ENCODE measurements at regions not wholly inside any gene's neighbourhood (a gene's known extent, or its start where the extent isn't known, plus 50 kb on each side); places are given as distances from the start of the nearest gene placed in this dataset.

DNA sequence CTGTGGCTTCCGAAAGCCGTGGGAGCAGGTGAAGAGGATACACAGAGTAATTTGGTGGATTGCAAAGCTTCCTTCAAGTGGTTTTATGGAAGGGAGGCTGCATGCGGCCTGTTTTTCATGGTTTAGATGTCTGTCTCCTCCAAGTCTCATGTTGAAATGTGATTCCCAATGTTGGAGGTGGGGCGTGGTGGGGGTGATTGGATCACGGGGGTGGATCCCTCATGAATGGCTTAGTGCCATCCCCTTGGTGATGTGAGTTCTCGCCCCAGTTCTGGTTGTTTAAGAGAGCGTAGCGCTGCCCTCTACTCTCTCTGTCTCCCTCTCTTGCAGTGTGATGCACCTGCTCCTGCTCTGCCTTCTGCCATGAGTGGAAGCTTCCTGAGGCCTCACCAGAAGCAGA is 247.8 kb upstream of the B3GAT1 start:
- TF ChIP-seq, protein P1, sequence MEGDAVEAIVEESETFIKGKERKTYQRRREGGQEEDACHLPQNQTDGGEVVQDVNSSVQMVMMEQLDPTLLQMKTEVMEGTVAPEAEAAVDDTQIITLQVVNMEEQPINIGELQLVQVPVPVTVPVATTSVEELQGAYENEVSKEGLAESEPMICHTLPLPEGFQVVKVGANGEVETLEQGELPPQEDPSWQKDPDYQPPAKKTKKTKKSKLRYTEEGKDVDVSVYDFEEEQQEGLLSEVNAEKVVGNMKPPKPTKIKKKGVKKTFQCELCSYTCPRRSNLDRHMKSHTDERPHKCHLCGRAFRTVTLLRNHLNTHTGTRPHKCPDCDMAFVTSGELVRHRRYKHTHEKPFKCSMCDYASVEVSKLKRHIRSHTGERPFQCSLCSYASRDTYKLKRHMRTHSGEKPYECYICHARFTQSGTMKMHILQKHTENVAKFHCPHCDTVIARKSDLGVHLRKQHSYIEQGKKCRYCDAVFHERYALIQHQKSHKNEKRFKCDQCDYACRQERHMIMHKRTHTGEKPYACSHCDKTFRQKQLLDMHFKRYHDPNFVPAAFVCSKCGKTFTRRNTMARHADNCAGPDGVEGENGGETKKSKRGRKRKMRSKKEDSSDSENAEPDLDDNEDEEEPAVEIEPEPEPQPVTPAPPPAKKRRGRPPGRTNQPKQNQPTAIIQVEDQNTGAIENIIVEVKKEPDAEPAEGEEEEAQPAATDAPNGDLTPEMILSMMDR (IDR thresholded peaks at IDR 0.05 in 2 of 3, conservative IDR thresholded peaks at IDR 0.05 in 1 of 3; ENCODE audit: insufficient read depth in 2 of 3, low read depth in 1 of 3, low read length in 3 of 3) = no peak
- TF ChIP-seq POLR2A (conservative IDR thresholded peaks at IDR 0.05) (no peak), KDM1A (IDR thresholded peaks at IDR 0.05) (no peak), SRF (CRISPR knock-in tag; IDR thresholded peaks at IDR 0.05) (no peak), CBX3 (IDR thresholded peaks at IDR 0.05; ENCODE audit: borderline replicate concordance in 1 of 2, low read length in 2 of 2) (no peak), ZZZ3 (IDR thresholded peaks at IDR 0.05) (no peak), ZNF274 (IDR thresholded peaks at IDR 0.05; ENCODE audit: borderline replicate concordance, low read depth, low read length) (0 out of 2 replicates have a peak, but pooled peaks have one; percentile 35), MYC (IDR thresholded peaks at IDR 0.05; ENCODE audit: low read depth, low read length) (no peak), MYC (CRISPR knock-in tag; IDR thresholded peaks at IDR 0.05; ENCODE audit: borderline replicate concordance, low read depth) (no peak), SMARCC2 (IDR thresholded peaks at IDR 0.05; ENCODE audit: low read depth) (no peak), FOXA1 (IDR thresholded peaks at IDR 0.05; ENCODE audit: borderline replicate concordance) (no peak), EGR1 (conservative IDR thresholded peaks at IDR 0.05) (no peak), REST (IDR thresholded peaks at IDR 0.05; ENCODE audit: borderline replicate concordance) (no peak), REST (CRISPR knock-in tag; IDR thresholded peaks at IDR 0.05; ENCODE audit: low read depth) (no peak), SIN3B (IDR thresholded peaks at IDR 0.05; ENCODE audit: low read depth) (no peak), CHD2 (IDR thresholded peaks at IDR 0.05; ENCODE audit: low read depth, low read length) (no peak)
